ENCODE measurements at regions not wholly inside any gene's neighbourhood (a gene's known extent, or its start where the extent isn't known, plus 50 kb on each side); places are given as distances from the start of the nearest gene placed in this dataset.

DNA sequence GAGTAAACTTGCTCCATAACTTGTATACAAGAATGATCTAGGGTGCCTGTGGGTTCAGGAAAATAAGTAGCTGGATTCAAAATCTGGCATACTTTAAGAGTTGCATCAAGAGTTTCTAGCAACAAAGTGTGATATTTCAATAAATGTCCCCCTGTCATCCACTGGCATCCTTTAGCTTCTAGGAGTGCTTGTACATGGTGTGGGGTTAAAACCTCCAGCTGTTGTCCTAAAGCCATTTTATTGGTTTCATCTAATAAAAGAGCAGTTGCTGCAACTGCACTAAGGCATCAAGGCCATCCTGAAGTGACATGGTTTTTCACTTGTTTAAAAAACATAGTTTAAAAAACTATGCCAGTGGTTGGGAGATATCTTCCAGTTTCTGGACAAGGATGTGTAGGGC is 148.4 kb downstream of the INHBA start:
- TF ChIP-seq POLR2A (IDR thresholded peaks at IDR 0.05), result no peak
- TF ChIP-seq, protein P1, sequence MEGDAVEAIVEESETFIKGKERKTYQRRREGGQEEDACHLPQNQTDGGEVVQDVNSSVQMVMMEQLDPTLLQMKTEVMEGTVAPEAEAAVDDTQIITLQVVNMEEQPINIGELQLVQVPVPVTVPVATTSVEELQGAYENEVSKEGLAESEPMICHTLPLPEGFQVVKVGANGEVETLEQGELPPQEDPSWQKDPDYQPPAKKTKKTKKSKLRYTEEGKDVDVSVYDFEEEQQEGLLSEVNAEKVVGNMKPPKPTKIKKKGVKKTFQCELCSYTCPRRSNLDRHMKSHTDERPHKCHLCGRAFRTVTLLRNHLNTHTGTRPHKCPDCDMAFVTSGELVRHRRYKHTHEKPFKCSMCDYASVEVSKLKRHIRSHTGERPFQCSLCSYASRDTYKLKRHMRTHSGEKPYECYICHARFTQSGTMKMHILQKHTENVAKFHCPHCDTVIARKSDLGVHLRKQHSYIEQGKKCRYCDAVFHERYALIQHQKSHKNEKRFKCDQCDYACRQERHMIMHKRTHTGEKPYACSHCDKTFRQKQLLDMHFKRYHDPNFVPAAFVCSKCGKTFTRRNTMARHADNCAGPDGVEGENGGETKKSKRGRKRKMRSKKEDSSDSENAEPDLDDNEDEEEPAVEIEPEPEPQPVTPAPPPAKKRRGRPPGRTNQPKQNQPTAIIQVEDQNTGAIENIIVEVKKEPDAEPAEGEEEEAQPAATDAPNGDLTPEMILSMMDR (IDR thresholded peaks at IDR 0.05), result no peak
